ENCODE measurements at regions not wholly inside any gene's neighbourhood (a gene's known extent, or its start where the extent isn't known, plus 50 kb on each side); places are given as distances from the start of the nearest gene placed in this dataset.

DNA sequence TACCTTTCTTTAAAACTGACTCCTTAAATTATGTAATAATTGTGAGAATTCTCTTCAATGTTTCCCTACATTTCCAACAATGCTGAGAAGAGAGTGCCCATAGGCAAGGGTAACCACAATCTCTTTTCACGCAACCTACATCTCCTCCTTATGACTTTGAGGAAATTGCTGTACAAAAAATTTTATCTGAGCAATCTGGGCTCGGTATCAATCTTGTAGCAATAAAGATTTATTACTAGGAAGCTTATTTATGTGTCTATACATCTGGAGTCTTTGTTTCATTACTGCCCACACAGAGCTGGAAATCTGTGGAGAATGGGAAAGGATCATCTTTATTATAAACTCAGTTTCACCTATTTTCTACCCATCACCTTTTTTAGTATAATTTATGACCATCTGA is 913.8 kb upstream of the SORCS1 start:
- no peaks in the 10 kb centered on the region for H3F3A ChIP-seq (replicated peaks; ENCODE audit: low read depth)
- H3K4me2 ChIP-seq: no peak overlapping the region
- TF ChIP-seq, protein P1, sequence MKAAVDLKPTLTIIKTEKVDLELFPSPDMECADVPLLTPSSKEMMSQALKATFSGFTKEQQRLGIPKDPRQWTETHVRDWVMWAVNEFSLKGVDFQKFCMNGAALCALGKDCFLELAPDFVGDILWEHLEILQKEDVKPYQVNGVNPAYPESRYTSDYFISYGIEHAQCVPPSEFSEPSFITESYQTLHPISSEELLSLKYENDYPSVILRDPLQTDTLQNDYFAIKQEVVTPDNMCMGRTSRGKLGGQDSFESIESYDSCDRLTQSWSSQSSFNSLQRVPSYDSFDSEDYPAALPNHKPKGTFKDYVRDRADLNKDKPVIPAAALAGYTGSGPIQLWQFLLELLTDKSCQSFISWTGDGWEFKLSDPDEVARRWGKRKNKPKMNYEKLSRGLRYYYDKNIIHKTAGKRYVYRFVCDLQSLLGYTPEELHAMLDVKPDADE (IDR thresholded peaks at IDR 0.05): no peak
- no peak for TF ChIP-seq JUNB (IDR thresholded peaks at IDR 0.05; ENCODE audit: unreplicated experiment)
- TF ChIP-seq STAT1 (IDR thresholded peaks at IDR 0.05; ENCODE audit: unreplicated experiment): no peak
- TF ChIP-seq, protein P2, sequence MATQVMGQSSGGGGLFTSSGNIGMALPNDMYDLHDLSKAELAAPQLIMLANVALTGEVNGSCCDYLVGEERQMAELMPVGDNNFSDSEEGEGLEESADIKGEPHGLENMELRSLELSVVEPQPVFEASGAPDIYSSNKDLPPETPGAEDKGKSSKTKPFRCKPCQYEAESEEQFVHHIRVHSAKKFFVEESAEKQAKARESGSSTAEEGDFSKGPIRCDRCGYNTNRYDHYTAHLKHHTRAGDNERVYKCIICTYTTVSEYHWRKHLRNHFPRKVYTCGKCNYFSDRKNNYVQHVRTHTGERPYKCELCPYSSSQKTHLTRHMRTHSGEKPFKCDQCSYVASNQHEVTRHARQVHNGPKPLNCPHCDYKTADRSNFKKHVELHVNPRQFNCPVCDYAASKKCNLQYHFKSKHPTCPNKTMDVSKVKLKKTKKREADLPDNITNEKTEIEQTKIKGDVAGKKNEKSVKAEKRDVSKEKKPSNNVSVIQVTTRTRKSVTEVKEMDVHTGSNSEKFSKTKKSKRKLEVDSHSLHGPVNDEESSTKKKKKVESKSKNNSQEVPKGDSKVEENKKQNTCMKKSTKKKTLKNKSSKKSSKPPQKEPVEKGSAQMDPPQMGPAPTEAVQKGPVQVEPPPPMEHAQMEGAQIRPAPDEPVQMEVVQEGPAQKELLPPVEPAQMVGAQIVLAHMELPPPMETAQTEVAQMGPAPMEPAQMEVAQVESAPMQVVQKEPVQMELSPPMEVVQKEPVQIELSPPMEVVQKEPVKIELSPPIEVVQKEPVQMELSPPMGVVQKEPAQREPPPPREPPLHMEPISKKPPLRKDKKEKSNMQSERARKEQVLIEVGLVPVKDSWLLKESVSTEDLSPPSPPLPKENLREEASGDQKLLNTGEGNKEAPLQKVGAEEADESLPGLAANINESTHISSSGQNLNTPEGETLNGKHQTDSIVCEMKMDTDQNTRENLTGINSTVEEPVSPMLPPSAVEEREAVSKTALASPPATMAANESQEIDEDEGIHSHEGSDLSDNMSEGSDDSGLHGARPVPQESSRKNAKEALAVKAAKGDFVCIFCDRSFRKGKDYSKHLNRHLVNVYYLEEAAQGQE (IDR thresholded peaks at IDR 0.05; ENCODE audit: unreplicated experiment): no peak
- no peak for TF ChIP-seq ZNF331 (CRISPR knock-in tag; IDR thresholded peaks at IDR 0.05; ENCODE audit: low read depth)
- no peak for TF ChIP-seq ZNF114 (CRISPR knock-in tag; IDR thresholded peaks at IDR 0.05)
- TF ChIP-seq POLR2AphosphoS5 (IDR thresholded peaks at IDR 0.05; ENCODE audit: low read depth): no peak
- no peak for TF ChIP-seq CREB1 (CRISPR knock-in tag; IDR thresholded peaks at IDR 0.05; ENCODE audit: low read depth)
- no peak for TF ChIP-seq EZH2phosphoT487 (IDR thresholded peaks at IDR 0.05; ENCODE audit: unreplicated experiment)
- TF ChIP-seq, protein P3, sequence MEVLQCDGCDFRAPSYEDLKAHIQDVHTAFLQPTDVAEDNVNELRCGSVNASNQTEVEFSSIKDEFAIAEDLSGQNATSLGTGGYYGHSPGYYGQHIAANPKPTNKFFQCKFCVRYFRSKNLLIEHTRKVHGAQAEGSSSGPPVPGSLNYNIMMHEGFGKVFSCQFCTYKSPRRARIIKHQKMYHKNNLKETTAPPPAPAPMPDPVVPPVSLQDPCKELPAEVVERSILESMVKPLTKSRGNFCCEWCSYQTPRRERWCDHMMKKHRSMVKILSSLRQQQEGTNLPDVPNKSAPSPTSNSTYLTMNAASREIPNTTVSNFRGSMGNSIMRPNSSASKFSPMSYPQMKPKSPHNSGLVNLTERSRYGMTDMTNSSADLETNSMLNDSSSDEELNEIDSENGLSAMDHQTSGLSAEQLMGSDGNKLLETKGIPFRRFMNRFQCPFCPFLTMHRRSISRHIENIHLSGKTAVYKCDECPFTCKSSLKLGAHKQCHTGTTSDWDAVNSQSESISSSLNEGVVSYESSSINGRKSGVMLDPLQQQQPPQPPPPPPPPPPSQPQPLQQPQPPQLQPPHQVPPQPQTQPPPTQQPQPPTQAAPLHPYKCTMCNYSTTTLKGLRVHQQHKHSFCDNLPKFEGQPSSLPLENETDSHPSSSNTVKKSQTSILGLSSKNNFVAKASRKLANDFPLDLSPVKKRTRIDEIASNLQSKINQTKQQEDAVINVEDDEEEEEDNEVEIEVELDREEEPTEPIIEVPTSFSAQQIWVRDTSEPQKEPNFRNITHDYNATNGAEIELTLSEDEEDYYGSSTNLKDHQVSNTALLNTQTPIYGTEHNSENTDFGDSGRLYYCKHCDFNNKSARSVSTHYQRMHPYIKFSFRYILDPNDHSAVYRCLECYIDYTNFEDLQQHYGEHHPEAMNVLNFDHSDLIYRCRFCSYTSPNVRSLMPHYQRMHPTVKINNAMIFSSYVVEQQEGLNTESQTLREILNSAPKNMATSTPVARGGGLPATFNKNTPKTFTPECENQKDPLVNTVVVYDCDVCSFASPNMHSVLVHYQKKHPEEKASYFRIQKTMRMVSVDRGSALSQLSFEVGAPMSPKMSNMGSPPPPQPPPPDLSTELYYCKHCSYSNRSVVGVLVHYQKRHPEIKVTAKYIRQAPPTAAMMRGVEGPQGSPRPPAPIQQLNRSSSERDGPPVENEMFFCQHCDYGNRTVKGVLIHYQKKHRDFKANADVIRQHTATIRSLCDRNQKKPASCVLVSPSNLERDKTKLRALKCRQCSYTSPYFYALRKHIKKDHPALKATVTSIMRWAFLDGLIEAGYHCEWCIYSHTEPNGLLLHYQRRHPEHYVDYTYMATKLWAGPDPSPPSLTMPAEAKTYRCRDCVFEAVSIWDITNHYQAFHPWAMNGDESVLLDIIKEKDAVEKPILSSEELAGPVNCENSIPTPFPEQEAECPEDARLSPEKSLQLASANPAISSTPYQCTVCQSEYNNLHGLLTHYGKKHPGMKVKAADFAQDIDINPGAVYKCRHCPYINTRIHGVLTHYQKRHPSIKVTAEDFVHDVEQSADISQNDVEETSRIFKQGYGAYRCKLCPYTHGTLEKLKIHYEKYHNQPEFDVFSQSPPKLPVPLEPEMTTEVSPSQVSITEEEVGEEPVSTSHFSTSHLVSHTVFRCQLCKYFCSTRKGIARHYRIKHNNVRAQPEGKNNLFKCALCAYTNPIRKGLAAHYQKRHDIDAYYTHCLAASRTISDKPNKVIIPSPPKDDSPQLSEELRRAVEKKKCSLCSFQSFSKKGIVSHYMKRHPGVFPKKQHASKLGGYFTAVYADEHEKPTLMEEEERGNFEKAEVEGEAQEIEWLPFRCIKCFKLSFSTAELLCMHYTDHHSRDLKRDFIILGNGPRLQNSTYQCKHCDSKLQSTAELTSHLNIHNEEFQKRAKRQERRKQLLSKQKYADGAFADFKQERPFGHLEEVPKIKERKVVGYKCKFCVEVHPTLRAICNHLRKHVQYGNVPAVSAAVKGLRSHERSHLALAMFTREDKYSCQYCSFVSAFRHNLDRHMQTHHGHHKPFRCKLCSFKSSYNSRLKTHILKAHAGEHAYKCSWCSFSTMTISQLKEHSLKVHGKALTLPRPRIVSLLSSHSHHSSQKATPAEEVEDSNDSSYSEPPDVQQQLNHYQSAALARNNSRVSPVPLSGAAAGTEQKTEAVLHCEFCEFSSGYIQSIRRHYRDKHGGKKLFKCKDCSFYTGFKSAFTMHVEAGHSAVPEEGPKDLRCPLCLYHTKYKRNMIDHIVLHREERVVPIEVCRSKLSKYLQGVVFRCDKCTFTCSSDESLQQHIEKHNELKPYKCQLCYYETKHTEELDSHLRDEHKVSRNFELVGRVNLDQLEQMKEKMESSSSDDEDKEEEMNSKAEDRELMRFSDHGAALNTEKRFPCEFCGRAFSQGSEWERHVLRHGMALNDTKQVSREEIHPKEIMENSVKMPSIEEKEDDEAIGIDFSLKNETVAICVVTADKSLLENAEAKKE (CRISPR knock-in tag; IDR thresholded peaks at IDR 0.05): no peak
- TF ChIP-seq EZH2 (IDR thresholded peaks at IDR 0.05; ENCODE audit: low read depth, unreplicated experiment): no peak
- no peak for TF ChIP-seq NANOG (IDR thresholded peaks at IDR 0.05; ENCODE audit: borderline replicate concordance)
- TF ChIP-seq, protein P4, sequence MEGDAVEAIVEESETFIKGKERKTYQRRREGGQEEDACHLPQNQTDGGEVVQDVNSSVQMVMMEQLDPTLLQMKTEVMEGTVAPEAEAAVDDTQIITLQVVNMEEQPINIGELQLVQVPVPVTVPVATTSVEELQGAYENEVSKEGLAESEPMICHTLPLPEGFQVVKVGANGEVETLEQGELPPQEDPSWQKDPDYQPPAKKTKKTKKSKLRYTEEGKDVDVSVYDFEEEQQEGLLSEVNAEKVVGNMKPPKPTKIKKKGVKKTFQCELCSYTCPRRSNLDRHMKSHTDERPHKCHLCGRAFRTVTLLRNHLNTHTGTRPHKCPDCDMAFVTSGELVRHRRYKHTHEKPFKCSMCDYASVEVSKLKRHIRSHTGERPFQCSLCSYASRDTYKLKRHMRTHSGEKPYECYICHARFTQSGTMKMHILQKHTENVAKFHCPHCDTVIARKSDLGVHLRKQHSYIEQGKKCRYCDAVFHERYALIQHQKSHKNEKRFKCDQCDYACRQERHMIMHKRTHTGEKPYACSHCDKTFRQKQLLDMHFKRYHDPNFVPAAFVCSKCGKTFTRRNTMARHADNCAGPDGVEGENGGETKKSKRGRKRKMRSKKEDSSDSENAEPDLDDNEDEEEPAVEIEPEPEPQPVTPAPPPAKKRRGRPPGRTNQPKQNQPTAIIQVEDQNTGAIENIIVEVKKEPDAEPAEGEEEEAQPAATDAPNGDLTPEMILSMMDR (conservative IDR thresholded peaks at IDR 0.05; ENCODE audit: low read depth in 2 of 2): no peak
- Mint-ChIP-seq H3K4me3 (no peak overlapping the region), H3K27ac (no peak overlapping the region), H3K36me3 (ENCODE audit: low read depth) (no peaks in the 10 kb centered on the region), H3K27me3 (ENCODE audit: insufficient read depth, low read depth, poor library complexity) (no peaks in the 10 kb centered on the region), H3K4me1 (0 out of 3 replicates have a peak, but pooled peaks cover 2% of the 10 kb centered on the region), H3K9me3 (no peaks in the 10 kb centered on the region)
- H3K36me3 ChIP-seq (ENCODE audit: insufficient read depth): no peaks in the 10 kb centered on the region
- H3K27ac ChIP-seq (ENCODE audit: low read depth): no peak overlapping the region
- H3K27me3 ChIP-seq (ENCODE audit: insufficient read depth): no peaks in the 10 kb centered on the region
- H3K4me3 ChIP-seq: no peak overlapping the region
- DNase-seq (ENCODE audit: low spot score) (no peak), ATAC-seq (no peak)
- no peak overlapping the region for H2AFZ ChIP-seq
- H3K4me1 ChIP-seq (ENCODE audit: insufficient read depth): no peaks in the 10 kb centered on the region
- H4K20me1 ChIP-seq (replicated peaks; ENCODE audit: insufficient read depth): no peaks in the 10 kb centered on the region
- H3K9me2 ChIP-seq (ENCODE audit: insufficient read depth): no peaks in the 10 kb centered on the region
- no peaks in the 10 kb centered on the region for H3K79me2 ChIP-seq (replicated peaks; ENCODE audit: insufficient read depth)

Data from GM23338 (cell line).